Fibroblast of the aortic adventitia (primary cell): ENCODE measurements at regions not wholly inside any gene's neighbourhood (a gene's known extent, or its start where the extent isn't known, plus 50 kb on each side); places are given as distances from the start of the nearest gene placed in this dataset. TPM values are rescaled to one million over a fixed set of nuclear protein-coding genes. Genes with fewer than 3 reads are reported as not detected.

Experiments
- DNase-seq: peaks from one replicate; pipeline ENCODE4 v3.0.0-alpha.2; 2010; ENCODE audit warnings: low read depth
- H3K4me3 ChIP-seq: 2 replicates; pipeline ENCODE4 v1.5.1; 2011; ENCODE audit warnings: low read depth, mild to moderate bottlenecking, control low read depth, low read length, moderate library complexity
- small RNA-seq: library from RNA; depleted of rRNA; stranded (forward); fragments of <200 nt; gene quantifications from one replicate; pipeline ENCODE3, GENCODE V24; 2012
- TF ChIP-seq, protein P1 (sequence below): IDR thresholded peaks from 2 replicates; pipeline ENCODE4 v1.5.1; 2011; ENCODE audit warnings: mild to moderate bottlenecking, low read length, control low read depth, inconsistent platforms; ENCODE audit not compliant: insufficient read depth

DNA sequence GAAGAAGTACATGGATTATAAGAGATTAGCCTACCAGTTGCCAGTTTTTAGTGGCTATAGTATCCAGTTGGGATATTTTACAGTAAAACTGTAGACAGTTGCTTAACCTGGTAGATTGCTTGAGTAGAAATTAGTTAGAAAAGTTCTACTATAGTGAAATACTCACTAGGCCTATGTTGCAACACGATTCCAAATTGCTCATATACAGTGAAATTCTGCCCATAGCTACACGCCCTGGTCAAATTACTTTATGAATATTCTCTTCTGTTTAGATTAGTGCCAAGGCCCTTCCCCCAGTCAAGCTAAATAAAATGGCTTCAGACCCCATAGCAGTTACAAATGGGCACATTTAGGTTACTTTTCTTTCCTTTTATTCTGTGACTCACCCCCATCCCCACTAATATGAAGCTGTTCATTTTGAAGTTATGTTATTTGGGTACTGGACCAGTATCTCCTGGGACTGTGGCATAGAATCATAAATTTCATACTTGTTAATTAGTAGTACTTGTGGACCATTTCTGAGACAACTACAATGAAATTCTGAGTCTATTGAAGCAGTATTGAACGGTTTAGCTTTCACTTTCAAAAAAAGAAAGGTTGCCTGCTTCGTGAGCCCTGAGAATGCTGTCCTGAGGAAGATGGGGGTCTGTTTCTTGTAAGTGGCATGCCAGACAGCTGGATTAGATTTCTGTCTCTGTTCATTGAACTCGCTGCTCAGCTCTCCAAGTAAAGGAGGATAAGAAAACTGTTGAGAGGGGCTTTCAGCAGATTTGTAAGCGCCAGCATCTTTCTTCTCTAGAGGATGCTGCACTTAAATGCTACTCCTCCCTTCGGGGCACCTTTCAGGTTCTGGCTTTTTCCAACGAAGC lies 65.8 kb upstream of the CFAP20DC start:
- peak overlapping the region; percentile 19 for H3K4me3 ChIP-seq
- DNase-seq, result peak; percentile 42
- TF ChIP-seq, protein P1, sequence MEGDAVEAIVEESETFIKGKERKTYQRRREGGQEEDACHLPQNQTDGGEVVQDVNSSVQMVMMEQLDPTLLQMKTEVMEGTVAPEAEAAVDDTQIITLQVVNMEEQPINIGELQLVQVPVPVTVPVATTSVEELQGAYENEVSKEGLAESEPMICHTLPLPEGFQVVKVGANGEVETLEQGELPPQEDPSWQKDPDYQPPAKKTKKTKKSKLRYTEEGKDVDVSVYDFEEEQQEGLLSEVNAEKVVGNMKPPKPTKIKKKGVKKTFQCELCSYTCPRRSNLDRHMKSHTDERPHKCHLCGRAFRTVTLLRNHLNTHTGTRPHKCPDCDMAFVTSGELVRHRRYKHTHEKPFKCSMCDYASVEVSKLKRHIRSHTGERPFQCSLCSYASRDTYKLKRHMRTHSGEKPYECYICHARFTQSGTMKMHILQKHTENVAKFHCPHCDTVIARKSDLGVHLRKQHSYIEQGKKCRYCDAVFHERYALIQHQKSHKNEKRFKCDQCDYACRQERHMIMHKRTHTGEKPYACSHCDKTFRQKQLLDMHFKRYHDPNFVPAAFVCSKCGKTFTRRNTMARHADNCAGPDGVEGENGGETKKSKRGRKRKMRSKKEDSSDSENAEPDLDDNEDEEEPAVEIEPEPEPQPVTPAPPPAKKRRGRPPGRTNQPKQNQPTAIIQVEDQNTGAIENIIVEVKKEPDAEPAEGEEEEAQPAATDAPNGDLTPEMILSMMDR, result no peak

DNA sequence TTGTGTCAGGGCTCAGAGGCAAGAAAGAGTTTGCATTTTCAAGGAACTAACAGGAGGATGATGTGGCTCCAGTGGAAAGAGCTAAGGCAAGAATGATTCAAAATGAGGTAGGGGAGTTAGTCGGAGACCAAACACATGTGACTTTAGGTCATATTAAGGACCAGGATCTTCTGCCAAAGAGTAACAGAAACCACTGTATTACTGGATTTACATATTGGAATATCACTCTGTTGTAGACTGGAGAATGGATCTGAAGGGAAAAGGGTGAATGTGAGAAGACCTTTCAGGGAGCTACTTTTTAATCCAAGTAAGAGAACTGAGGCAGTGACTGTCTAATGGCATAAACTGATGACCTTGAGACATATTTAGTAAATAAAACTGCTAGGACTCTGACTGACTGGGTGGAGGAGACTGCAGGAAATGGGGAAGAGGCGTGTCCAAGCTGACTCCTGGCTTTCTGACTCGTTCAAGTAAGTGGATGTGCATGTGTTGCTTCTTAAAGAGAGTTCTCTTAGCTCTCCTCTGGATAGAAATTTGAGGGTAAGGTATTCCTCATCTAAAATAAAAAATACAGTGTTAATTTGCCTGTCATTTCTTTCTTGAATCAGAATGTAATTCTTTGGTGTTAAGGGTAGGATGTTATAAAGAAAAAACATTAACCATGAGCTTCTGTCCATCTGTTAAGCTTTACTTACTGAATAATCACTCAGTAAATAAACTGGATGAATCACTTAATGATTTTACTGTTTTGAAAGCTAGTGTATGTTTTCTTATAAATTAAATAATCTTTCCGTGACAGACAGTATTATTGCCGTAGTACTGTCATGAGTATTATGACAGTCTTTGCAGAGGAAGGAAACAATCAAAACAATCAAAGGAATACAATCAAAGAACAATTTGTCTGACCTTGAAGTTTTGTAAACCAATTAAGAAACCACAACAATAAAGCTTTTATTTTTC lies 58.3 kb upstream of the CFAP20DC start:
- TF ChIP-seq, protein P1, result no peak
- no peak overlapping the region for H3K4me3 ChIP-seq
- DNase-seq, result no peak

DNA sequence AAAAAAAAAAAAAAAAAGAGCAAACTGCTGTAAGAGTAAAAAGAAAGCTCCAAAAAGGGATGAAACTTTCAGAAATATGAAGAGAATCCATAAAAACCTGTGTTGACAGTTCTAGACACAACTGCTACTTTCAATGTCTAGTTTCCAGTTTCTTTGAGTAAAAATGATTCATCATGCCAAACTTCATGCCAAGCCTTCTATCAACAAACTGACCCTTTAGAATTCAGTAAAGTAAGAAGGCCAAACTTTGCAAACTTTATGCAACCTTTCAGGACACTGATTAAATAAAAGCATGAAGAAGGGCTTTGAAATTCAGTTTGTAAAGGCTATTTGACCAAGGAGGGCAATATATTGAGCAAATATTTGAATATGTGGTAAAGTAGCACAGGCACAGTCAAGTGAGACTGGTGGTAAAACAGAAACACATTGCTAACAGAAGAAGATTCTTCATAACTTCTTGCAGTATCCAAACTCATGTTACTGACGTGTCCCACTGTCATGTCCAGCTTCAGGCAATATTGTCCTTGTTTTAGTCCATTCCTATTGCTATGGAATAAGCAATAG lies 56.3 kb upstream of the CFAP20DC start:
- DNase-seq, result peak; percentile 10
- no peak overlapping the region for H3K4me3 ChIP-seq
- TF ChIP-seq, protein P1, result no peak

DNA sequence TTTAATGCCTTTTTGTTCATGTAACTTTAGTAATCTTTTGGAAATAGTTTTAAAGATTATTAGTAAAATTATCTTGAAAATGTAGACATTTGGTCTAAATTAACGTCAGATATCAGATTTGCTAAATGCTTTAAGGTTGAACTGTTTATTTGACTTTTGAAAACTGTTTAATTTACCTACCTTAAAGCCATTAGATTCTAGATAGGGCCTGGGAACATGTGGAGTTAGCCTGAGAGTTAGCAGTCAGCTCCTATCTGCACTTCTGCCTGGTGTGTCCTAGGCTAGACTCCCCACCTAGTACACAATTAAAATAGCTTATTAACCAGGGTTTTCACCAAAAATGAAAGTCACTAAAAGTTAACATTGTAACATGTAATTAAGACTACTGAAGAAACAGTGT lies 53.7 kb upstream of the CFAP20DC start:
- TF ChIP-seq, protein P1, result no peak

DNA sequence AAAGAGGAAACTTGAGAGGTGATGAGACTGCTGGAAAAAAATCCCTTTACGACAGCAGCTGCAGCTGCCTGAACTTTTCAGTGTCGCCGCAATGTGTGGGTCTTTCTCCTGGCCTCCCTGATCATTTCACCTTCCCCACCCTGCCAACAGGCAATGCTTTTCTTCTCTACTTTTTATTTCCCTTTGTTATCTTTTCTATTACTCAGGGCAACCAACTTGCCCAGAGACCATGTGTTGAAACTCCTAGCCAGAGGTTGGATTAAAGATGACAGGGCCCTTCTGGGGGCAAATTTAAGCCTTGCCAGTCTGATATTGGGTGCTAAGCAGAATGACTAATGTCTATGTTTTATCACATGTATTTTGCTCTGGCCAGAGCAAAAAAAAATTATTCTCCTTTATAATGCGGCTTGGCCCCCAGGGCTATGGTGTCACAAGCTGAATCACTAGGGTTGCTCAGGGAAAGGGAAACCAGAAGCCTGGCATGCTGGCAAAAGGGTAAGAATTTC lies 51.5 kb upstream of the CFAP20DC start:
- no peak overlapping the region for H3K4me3 ChIP-seq
- TF ChIP-seq, protein P1, result no peak
- peak; percentile 61 for DNase-seq

More for the DNA sequence above, 53.7 kb upstream of the CFAP20DC start:
- H3K4me3 ChIP-seq, result no peak overlapping the region
- DNase-seq, result no peak

Small RNAs in the stretch of these regions (small RNA-seq; reads per million reads assigned to genes)
- gene RF00017, result not detected
